Transverse colon (tissue), 4 donors: ENCODE measurements at regions not wholly inside any gene's neighbourhood (a gene's known extent, or its start where the extent isn't known, plus 50 kb on each side); places are given as distances from the start of the nearest gene placed in this dataset.

Source experiments
- DNase-seq: peaks from one replicate; pipeline ENCODE4 v3.0.0-alpha.2; 2019
- H3K27ac ChIP-seq, 4 donors: fragments of 200-600 bp; sonication (generic); 2 replicates each; pipeline ENCODE4 v1.5.1; 2016 to 2018; ENCODE audit warnings: inconsistent platforms in 4 of 4
- H3K27me3 ChIP-seq: fragments of 200-600 bp; sonication (generic); 2 replicates; pipeline ENCODE4 v1.5.1; 2017; ENCODE audit warnings: inconsistent platforms
- H3K36me3 ChIP-seq, 4 donors: fragments of 200-600 bp; sonication (generic); 2 replicates each; pipeline ENCODE4 v1.5.1; 2017 to 2019; ENCODE audit warnings: inconsistent platforms in 4 of 4
- H3K4me1 ChIP-seq, 4 donors: fragments of 200-600 bp; sonication (generic); 2 replicates each; pipeline ENCODE4 v1.5.1; 2017 to 2020; ENCODE audit warnings: inconsistent platforms in 4 of 4
- H3K4me3 ChIP-seq, 4 donors: fragments of 200-600 bp; sonication (generic); 1 replicate in 1 of 4; 2 replicates in 3 of 4; pipeline versions ENCODE4 v1.5.1 to v1.6.1; 2017 to 2019; ENCODE audit warnings: inconsistent platforms in 4 of 4
- H3K9me3 ChIP-seq, 2 donors: fragments of 200-600 bp; sonication (generic); 2 replicates each; pipeline ENCODE4 v1.5.1; 2017 to 2019; ENCODE audit warnings: inconsistent platforms in 2 of 2
- CTCF ChIP-seq, 5 experiments: fragments of 200-600 bp in 3 of 5; fragments of 450-650 bp in 2 of 5; sonication (generic) in 3 of 5; IDR thresholded peaks; 1 replicate in 2 of 5; 2 replicates in 3 of 5; pipeline ENCODE4 v1.5.1; 2016 to 2017; ENCODE audit warnings: antibody characterized with exemption in 5 of 5, inconsistent platforms in 3 of 5, mild to moderate bottlenecking in 2 of 5, moderate library complexity in 1 of 5
- EP300 ChIP-seq: sonication (generic); formaldehyde crosslinking; IDR thresholded peaks from one replicate; pipeline ENCODE4 v1.6.1; 2017; ENCODE audit warnings: antibody characterized with exemption, low read depth
- POLR2A ChIP-seq: fragments of 450-650 bp; IDR thresholded peaks from one replicate; pipeline ENCODE4 v1.6.1; 2016; ENCODE audit warnings: antibody characterized with exemption, mild to moderate bottlenecking, moderate library complexity
- POLR2AphosphoS5 ChIP-seq, 3 donors: sonication (generic); formaldehyde crosslinking; IDR thresholded peaks; one replicate each; pipeline ENCODE4 v1.6.1; 2016; ENCODE audit warnings: antibody characterized with exemption in 3 of 3
- WGBS, 2 donors: methylation state at CpG; one replicate each; pipeline ENCODE4 v1.1.5; 2018; ENCODE audit warnings: low coverage in 1 of 2; 5-methylcytosine and 5-hydroxymethylcytosine counted together
- in situ Hi-C, 4 donors: fragments of 200-750 bp; cut with MboI; loops; one replicate each; pipeline versions ENCODE4 v1.15.0 to v1.15.1; 2017; ENCODE audit warnings: low sequenced_read_pairs in 3 of 4, low pct_ligation_motif_present in 1 of 4, low pct_unique_long_range_greater_than_20kb in 1 of 4
- intact Hi-C: fragments of 100-400 bp; cut with DNase I; formaldehyde crosslinking; loops from one replicate; pipeline ENCODE4 v1.15.1; 2023; ENCODE audit warnings: low total_unique reads

- 13 to 48% methylated on average over 2 to 5 of the region's 5 CpGs for WGBS, 2 donors
These were observed 90.1 kb downstream of the TNFSF18 start for GRCh38 chr1:172960454-172961208.

GRCh38 chr1:172964864-172965263 lies 85.9 kb downstream of the TNFSF18 start:
- TF ChIP-seq POLR2AphosphoS5 (IDR thresholded peaks at IDR 0.05) (no peak), POLR2A (no peak), EP300 (no peak), CTCF (IDR thresholded peaks at IDR 0.05) (no peak)

More at GRCh38 chr1:172960454-172961208, 90.1 kb downstream of the TNFSF18 start:
- Histone ChIP-seq H3K27me3 (no peaks in the 10 kb centered on the region), H3K9me3 (no peaks in the 10 kb centered on the region), H3K4me3 (no peak overlapping the region), H3K27ac (peak overlapping the region; percentile 35 to 55 (median 50)), H3K4me1 (peaks cover 6 to 26% (median 17%) of the 10 kb centered on the region in 4 donors), H3K36me3 (no peaks in the 10 kb centered on the region)
- intact Hi-C loops: no loop called here
- TF ChIP-seq CTCF (IDR thresholded peaks at IDR 0.05) (peak in 1 of 5 experiments; percentile 13), POLR2AphosphoS5 (IDR thresholded peaks at IDR 0.05) (peak in 1 of 3 donors; percentile 24), POLR2A (no peak), EP300 (no peak)
- peak; percentile 49 for DNase-seq
- in situ Hi-C loops: no loop called here

GRCh38 chr1:172966844-172967540 lies 83.7 kb downstream of the TNFSF18 start:
- Histone ChIP-seq H3K27me3 (no peaks in the 10 kb centered on the region), H3K4me3 (no peak overlapping the region), H3K4me1 (no peaks in the 10 kb centered on the region), H3K9me3 (no peaks in the 10 kb centered on the region), H3K27ac (no peak overlapping the region), H3K36me3 (no peaks in the 10 kb centered on the region)
- in situ Hi-C loops (no loop called here), intact Hi-C loops (no loop called here)
- TF ChIP-seq POLR2A (no peak), CTCF (IDR thresholded peaks at IDR 0.05) (no peak), POLR2AphosphoS5 (IDR thresholded peaks at IDR 0.05) (no peak), EP300 (no peak)
- DNase-seq: no peak

More at GRCh38 chr1:172964864-172965263, 85.9 kb downstream of the TNFSF18 start:
- H3K27ac ChIP-seq: no peak overlapping the region
- in situ Hi-C loops (no loop called here), intact Hi-C loops (loop anchor here (1.0 kb wide), 1 partner anchor 40 kb away; no protein-coding TSS in a partner anchor)
- H3K27me3 ChIP-seq: no peaks in the 10 kb centered on the region
- no peak overlapping the region for H3K4me3 ChIP-seq
- no peaks in the 10 kb centered on the region for H3K36me3 ChIP-seq
- DNase-seq: no peak
- H3K4me1 ChIP-seq: peaks cover 5 to 14% (median 9%) of the 10 kb centered on the region in 4 donors
- WGBS, 2 donors: 48 to 54% methylated on average over 1 of the region's 1 CpG
- no peaks in the 10 kb centered on the region for H3K9me3 ChIP-seq

- no peaks in the 10 kb centered on the region for H3K27me3 ChIP-seq
- H3K4me1 ChIP-seq: no peaks in the 10 kb centered on the region
- no peak overlapping the region for H3K4me3 ChIP-seq
- TF ChIP-seq POLR2AphosphoS5 (IDR thresholded peaks at IDR 0.05) (no peak), POLR2A (no peak), EP300 (no peak), CTCF (IDR thresholded peaks at IDR 0.05) (no peak)
- H3K36me3 ChIP-seq: no peaks in the 10 kb centered on the region
- in situ Hi-C loops: no loop called here
- H3K9me3 ChIP-seq: no peaks in the 10 kb centered on the region
- intact Hi-C loops: no loop called here
- DNase-seq: no peak
- no peak overlapping the region for H3K27ac ChIP-seq
These were observed 82.8 kb downstream of the TNFSF18 start for GRCh38 chr1:172967936-172968335.
